Mesothelial cell of epicardium (in vitro differentiated cells): ENCODE measurements at regions not wholly inside any gene's neighbourhood (a gene's known extent, or its start where the extent isn't known, plus 50 kb on each side); places are given as distances from the start of the nearest gene placed in this dataset.

Source experiments
- DNase-seq, 2 experiments: peaks; one replicate each; pipeline ENCODE4 v3.0.0; 2021; ENCODE audit warnings: low spot score in 2 of 2; ENCODE audit not compliant: unreplicated experiment in 2 of 2
- H3K27ac Mint-ChIP-seq: 2 replicates; pipeline ENCODE4 v1.8.0; 2021; ENCODE audit warnings: mixed read lengths
- H3K27me3 Mint-ChIP-seq: 2 replicates; pipeline ENCODE4 v1.8.0; 2021; ENCODE audit warnings: low read depth, mixed read lengths
- H3K36me3 Mint-ChIP-seq: 2 replicates; pipeline ENCODE4 v1.8.0; 2021; ENCODE audit warnings: mixed read lengths
- H3K4me1 Mint-ChIP-seq: 2 replicates; pipeline ENCODE4 v1.8.0; 2021; ENCODE audit warnings: mixed read lengths
- H3K4me3 Mint-ChIP-seq: 2 replicates; pipeline ENCODE4 v1.8.0; 2021; ENCODE audit warnings: mild to moderate bottlenecking, moderate library complexity, mixed read lengths
- H3K9me3 Mint-ChIP-seq: 2 replicates; pipeline ENCODE4 v1.8.0; 2021; ENCODE audit warnings: mixed read lengths
- TF ChIP-seq, protein P1 (sequence below): fragments of 200-600 bp; sonication (generic); IDR thresholded peaks from one replicate; pipeline ENCODE4 v1.5.0; 2021; ENCODE audit warnings: antibody characterized with exemption; ENCODE audit not compliant: unreplicated experiment

GRCh38 chr15:53384417-53384816 is 375.0 kb downstream of the WDR72 start:
- Mint-ChIP-seq H3K4me1 (no peaks in the 10 kb centered on the region), H3K4me3 (no peak overlapping the region)

DNA sequence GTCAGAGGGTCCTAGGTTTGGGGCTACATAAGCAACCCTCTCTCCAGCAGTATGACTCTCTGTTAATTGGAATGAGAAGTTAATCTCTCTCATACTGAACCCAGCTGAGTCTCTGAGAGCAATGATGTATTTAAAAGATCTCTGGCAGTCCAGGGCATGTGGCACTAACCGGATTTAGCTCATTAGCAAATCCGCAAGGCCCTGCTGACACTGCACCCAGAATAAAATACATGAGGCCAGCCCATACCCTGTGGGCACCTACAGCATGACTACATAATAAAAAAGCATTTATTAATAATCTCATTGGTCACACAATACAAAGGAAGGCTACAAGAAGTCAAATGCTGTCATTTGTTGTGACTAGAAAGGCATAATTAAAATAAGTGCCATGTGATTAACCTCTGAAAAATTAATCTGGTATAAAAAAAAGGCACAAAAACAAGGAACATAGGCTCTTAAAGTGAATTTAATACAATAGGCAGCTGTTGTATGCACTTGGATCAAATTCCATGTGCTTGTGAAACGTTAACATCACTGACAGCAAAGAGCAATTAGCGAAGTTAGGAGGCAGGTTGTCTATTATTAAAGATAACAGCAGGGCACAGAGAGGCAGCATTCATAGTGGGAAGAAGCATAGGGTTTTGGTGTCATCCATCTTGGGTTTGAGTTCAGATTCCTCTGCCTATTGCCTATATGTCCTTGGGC is 381.2 kb downstream of the WDR72 start:
- Mint-ChIP-seq H3K4me3 (no peak overlapping the region), H3K36me3 (no peaks in the 10 kb centered on the region), H3K9me3 (no peaks in the 10 kb centered on the region), H3K27me3 (peaks cover 14% of the 10 kb centered on the region), H3K27ac (no peak overlapping the region), H3K4me1 (no peaks in the 10 kb centered on the region)
- TF ChIP-seq, protein P1, sequence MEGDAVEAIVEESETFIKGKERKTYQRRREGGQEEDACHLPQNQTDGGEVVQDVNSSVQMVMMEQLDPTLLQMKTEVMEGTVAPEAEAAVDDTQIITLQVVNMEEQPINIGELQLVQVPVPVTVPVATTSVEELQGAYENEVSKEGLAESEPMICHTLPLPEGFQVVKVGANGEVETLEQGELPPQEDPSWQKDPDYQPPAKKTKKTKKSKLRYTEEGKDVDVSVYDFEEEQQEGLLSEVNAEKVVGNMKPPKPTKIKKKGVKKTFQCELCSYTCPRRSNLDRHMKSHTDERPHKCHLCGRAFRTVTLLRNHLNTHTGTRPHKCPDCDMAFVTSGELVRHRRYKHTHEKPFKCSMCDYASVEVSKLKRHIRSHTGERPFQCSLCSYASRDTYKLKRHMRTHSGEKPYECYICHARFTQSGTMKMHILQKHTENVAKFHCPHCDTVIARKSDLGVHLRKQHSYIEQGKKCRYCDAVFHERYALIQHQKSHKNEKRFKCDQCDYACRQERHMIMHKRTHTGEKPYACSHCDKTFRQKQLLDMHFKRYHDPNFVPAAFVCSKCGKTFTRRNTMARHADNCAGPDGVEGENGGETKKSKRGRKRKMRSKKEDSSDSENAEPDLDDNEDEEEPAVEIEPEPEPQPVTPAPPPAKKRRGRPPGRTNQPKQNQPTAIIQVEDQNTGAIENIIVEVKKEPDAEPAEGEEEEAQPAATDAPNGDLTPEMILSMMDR, result no peak
- no peak for DNase-seq

More at GRCh38 chr15:53384417-53384816, 375.0 kb downstream of the WDR72 start:
- no peak for DNase-seq
- Mint-ChIP-seq H3K27ac (no peak overlapping the region), H3K36me3 (no peaks in the 10 kb centered on the region), H3K9me3 (no peaks in the 10 kb centered on the region), H3K27me3 (peaks cover 23% of the 10 kb centered on the region)
- TF ChIP-seq, protein P1, result no peak

DNA sequence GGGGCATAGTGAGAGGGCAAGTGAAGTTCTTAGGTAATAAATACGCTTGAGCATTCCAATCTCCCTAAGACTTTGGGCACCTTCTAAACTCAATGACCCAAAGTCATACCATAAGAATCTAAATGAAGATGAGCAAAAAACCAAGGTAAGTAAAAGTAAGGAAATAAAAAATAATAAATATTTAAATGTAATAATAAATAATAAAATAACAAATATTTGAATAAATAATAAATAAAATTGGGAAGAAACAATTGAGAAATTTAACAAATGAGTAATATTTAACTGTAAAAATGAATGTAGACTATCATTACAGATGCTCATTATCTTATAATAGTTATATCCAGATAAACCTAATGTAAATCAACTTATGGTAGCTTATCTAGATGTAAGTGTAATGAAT is 391.7 kb downstream of the WDR72 start:
- Mint-ChIP-seq H3K27me3 (peaks cover 4% of the 10 kb centered on the region), H3K9me3 (peaks cover 19% of the 10 kb centered on the region), H3K4me3 (no peak overlapping the region), H3K36me3 (no peaks in the 10 kb centered on the region), H3K4me1 (no peaks in the 10 kb centered on the region), H3K27ac (no peak overlapping the region)
- no peak for DNase-seq
- TF ChIP-seq, protein P1, result no peak

DNA sequence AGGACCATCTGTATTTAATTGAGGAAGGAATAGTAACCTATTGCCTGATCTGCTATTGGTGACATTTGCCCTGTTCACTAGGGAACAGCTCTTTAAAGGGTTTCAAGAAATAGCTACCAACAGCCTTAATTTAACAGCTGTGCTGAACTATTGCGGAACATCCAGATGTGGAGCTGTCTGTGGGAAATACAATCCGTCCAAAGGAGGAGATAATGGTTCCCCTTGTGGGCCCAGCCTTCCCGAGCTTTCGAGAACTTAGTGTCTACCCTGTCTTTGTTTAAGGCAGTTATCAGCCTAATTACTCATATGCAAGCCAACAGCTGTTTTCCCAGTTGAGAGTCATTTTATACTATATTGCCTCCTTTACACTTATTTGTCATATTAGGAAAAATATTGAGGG is 398.6 kb downstream of the WDR72 start:
- TF ChIP-seq, protein P1, result no peak
- H3K4me1 Mint-ChIP-seq, result no peaks in the 10 kb centered on the region

DNA sequence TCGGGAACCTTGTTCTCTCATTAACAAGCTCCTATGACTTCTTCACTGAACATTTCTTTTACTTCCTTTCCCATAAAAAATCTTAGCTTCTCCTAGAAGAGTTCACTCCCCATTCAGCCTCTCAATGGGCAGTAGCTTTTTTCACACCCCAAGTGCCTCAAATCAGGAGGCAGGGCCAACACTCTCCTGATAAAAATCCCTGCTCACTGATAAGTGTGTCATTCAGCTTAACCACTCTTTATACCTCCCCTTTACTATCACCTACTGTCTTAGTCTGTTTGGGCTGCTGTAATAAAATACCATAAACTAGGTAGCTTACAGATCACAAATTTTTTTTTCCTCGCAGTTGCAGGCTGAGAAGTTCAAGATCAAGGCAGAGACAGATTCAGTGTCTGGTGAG is 400.4 kb downstream of the WDR72 start:
- TF ChIP-seq, protein P1, result no peak
- Mint-ChIP-seq H3K27me3 (peaks cover 11% of the 10 kb centered on the region), H3K27ac (no peak overlapping the region), H3K9me3 (no peaks in the 10 kb centered on the region), H3K36me3 (no peaks in the 10 kb centered on the region), H3K4me1 (no peaks in the 10 kb centered on the region), H3K4me3 (no peak overlapping the region)
- DNase-seq, result no peak

More for the DNA sequence above, 398.6 kb downstream of the WDR72 start:
- no peak overlapping the region for H3K4me3 Mint-ChIP-seq
- DNase-seq, result no peak
- peaks cover 11% of the 10 kb centered on the region for H3K27me3 Mint-ChIP-seq
- H3K27ac Mint-ChIP-seq, result no peak overlapping the region
- H3K9me3 Mint-ChIP-seq, result no peaks in the 10 kb centered on the region
- H3K36me3 Mint-ChIP-seq, result no peaks in the 10 kb centered on the region
